H9 (cell line): ENCODE measurements at regions not wholly inside any gene's neighbourhood (a gene's known extent, or its start where the extent isn't known, plus 50 kb on each side); places are given as distances from the start of the nearest gene placed in this dataset.

Experiments used
- DNase-seq: peaks from one replicate; pipeline ENCODE4 v3.0.0-alpha.2; 2017
- H2AFZ ChIP-seq: one replicate; pipeline ENCODE4 v1.6.1; 2013; ENCODE audit warnings: mild to moderate bottlenecking, low read length, control low read depth, moderate library complexity
- H2AK5ac ChIP-seq: 2 replicates; pipeline ENCODE4 v1.6.1; 2013; ENCODE audit warnings: low read length, control low read depth, mixed read lengths; ENCODE audit not compliant: insufficient read length
- H2BK120ac ChIP-seq: one replicate; pipeline ENCODE4 v1.6.1; 2013; ENCODE audit warnings: low read depth, mild to moderate bottlenecking, low read length, control low read depth, inconsistent platforms; ENCODE audit not compliant: poor library complexity, severe bottlenecking
- H2BK12ac ChIP-seq: 2 replicates; pipeline ENCODE4 v1.6.1; 2013; ENCODE audit warnings: low read length, control low read depth, mixed read lengths, low read depth; ENCODE audit not compliant: insufficient read length
- H2BK15ac ChIP-seq: 2 replicates; pipeline ENCODE4 v1.6.1; 2013; ENCODE audit warnings: low read depth, low read length, control low read depth
- H2BK20ac ChIP-seq: one replicate; pipeline ENCODE4 v1.6.1; 2013; ENCODE audit warnings: low read depth, mild to moderate bottlenecking, low read length, control low read depth, inconsistent platforms; ENCODE audit not compliant: poor library complexity, severe bottlenecking
- H2BK5ac ChIP-seq: 2 replicates; pipeline ENCODE4 v1.6.1; 2013; ENCODE audit warnings: low read length, control low read depth, mixed read lengths; ENCODE audit not compliant: insufficient read length
- H3K14ac ChIP-seq: 2 replicates; pipeline ENCODE4 v1.6.1; 2013; ENCODE audit warnings: low read length, control low read depth; ENCODE audit not compliant: insufficient read depth
- H3K18ac ChIP-seq: 2 replicates; pipeline ENCODE4 v1.6.1; 2013; ENCODE audit warnings: low read depth, mild to moderate bottlenecking, mixed read lengths, low read length, control low read depth; ENCODE audit not compliant: insufficient read length
- H3K23ac ChIP-seq: 2 replicates; pipeline ENCODE4 v1.6.1; 2013; ENCODE audit warnings: low read length, control low read depth, mixed read lengths, low read depth; ENCODE audit not compliant: insufficient read length
- H3K23me2 ChIP-seq: 2 replicates; pipeline ENCODE4 v1.6.1; 2013; ENCODE audit warnings: low read depth, mild to moderate bottlenecking, mixed read lengths, low read length, control low read depth; ENCODE audit not compliant: insufficient read length, poor library complexity, severe bottlenecking
- H3K27ac ChIP-seq: 2 replicates; pipeline ENCODE4 v1.5.1; 2013; ENCODE audit warnings: low read length, control low read depth, mixed read lengths, low read depth; ENCODE audit not compliant: insufficient read length
- H3K27me3 ChIP-seq: 2 replicates; pipeline ENCODE4 v1.6.1; 2013; ENCODE audit warnings: low read length, control low read depth, inconsistent platforms; ENCODE audit not compliant: insufficient read depth
- H3K4ac ChIP-seq: 2 replicates; pipeline ENCODE4 v1.6.1; 2013; ENCODE audit warnings: low read depth, mild to moderate bottlenecking, control low read depth, inconsistent platforms, low read length, moderate library complexity
- H3K4me1 ChIP-seq: 2 replicates; pipeline ENCODE4 v1.6.1; 2013; ENCODE audit warnings: low read length, control low read depth, inconsistent platforms; ENCODE audit not compliant: insufficient read depth
- H3K4me2 ChIP-seq: 2 replicates; pipeline ENCODE4 v1.6.1; 2013; ENCODE audit warnings: low read length, control low read depth, mixed read lengths; ENCODE audit not compliant: insufficient read length, insufficient read depth
- H3K56ac ChIP-seq: 2 replicates; pipeline ENCODE4 v1.6.1; 2013; ENCODE audit warnings: low read depth, mild to moderate bottlenecking, mixed read lengths, low read length, control low read depth; ENCODE audit not compliant: insufficient read length
- H3K79me1 ChIP-seq: 2 replicates; pipeline ENCODE4 v1.6.1; 2013; ENCODE audit warnings: low read depth, mild to moderate bottlenecking, moderate library complexity, low read length, control low read depth, inconsistent platforms; ENCODE audit not compliant: insufficient read depth, poor library complexity, severe bottlenecking
- H3K79me2 ChIP-seq: 2 replicates; pipeline ENCODE4 v1.6.1; 2013; ENCODE audit warnings: low read length, control low read depth, inconsistent platforms; ENCODE audit not compliant: insufficient read depth
- H3K9ac ChIP-seq: 2 replicates; pipeline ENCODE4 v1.6.1; 2013; ENCODE audit warnings: low read length, control low read depth, mixed read lengths; ENCODE audit not compliant: insufficient read length; ENCODE audit errors: extremely low read depth
- H3K9me3 ChIP-seq: one replicate; pipeline ENCODE4 v1.6.1; 2013; ENCODE audit warnings: low read depth, low read length, inconsistent platforms; ENCODE audit not compliant: control insufficient read depth
- H3T11ph ChIP-seq: one replicate; pipeline ENCODE4 v1.6.1; 2013; ENCODE audit warnings: mild to moderate bottlenecking, low read length, control low read depth, inconsistent platforms
- H4K20me1 ChIP-seq: one replicate; pipeline ENCODE4 v1.6.1; 2013; ENCODE audit not compliant: control insufficient read depth, insufficient read length, insufficient read depth
- H4K5ac ChIP-seq: 2 replicates; pipeline ENCODE4 v1.6.1; 2013; ENCODE audit warnings: low read depth, mild to moderate bottlenecking, mixed read lengths, low read length, control low read depth; ENCODE audit not compliant: insufficient read length
- H4K8ac ChIP-seq: replicated peaks from 2 replicates; pipeline ENCODE4 v1.6.1; 2013; ENCODE audit warnings: low read length, control low read depth, mixed read lengths, low read depth; ENCODE audit not compliant: insufficient read length
- H4K91ac ChIP-seq: 2 replicates; pipeline ENCODE4 v1.6.1; 2013; ENCODE audit warnings: low read depth, mild to moderate bottlenecking, moderate library complexity, mixed read lengths, low read length, control low read depth; ENCODE audit not compliant: insufficient read length
- H3K27ac Mint-ChIP-seq, 3 experiments: 2 replicates in 2 of 3; 3 replicates in 1 of 3; pipeline ENCODE4 v1.8.0; 2020 to 2021; ENCODE audit warnings: mixed read lengths in 3 of 3, mild to moderate bottlenecking in 1 of 3, moderate library complexity in 1 of 3
- H3K27me3 Mint-ChIP-seq: 2 replicates; pipeline ENCODE4 v1.8.0; 2021; ENCODE audit warnings: low read depth, mild to moderate bottlenecking, moderate library complexity, mixed read lengths
- H3K36me3 Mint-ChIP-seq, 3 experiments: 2 replicates in 2 of 3; 3 replicates in 1 of 3; pipeline ENCODE4 v1.8.0; 2020 to 2021; ENCODE audit warnings: low read depth in 3 of 3, mixed read lengths in 3 of 3; ENCODE audit not compliant: insufficient read depth in 1 of 3
- H3K4me1 Mint-ChIP-seq, 2 experiments: 2 replicates each; pipeline ENCODE4 v1.8.0; 2020; ENCODE audit warnings: mixed read lengths in 2 of 2
- H3K4me3 Mint-ChIP-seq, 2 experiments: 2 replicates in 1 of 2; 3 replicates in 1 of 2; pipeline ENCODE4 v1.8.0; 2020 to 2021; ENCODE audit warnings: mild to moderate bottlenecking in 2 of 2, mixed read lengths in 2 of 2, moderate library complexity in 1 of 2
- H3K9me3 Mint-ChIP-seq, 2 experiments: 2 replicates in 1 of 2; 3 replicates in 1 of 2; pipeline ENCODE4 v1.8.0; 2020; ENCODE audit warnings: mild to moderate bottlenecking in 2 of 2, mixed read lengths in 2 of 2, moderate library complexity in 1 of 2
- whole genome bisulfite sequencing: extraction: QIAGEN DNeasy Blood & Tissue Kit; methylation state at CpG from one replicate; pipeline ENCODE4 v1.1.7; 2013; ENCODE audit warnings: missing lambda C conversion rate, low lambda C conversion rate, mixed read lengths; ENCODE audit not compliant: insufficient read length; ENCODE audit errors: extremely low coverage; 5-methylcytosine and 5-hydroxymethylcytosine counted together
- TF ChIP-seq, protein P1 (sequence below): fragments of 200-600 bp; sonication (generic); conservative IDR thresholded peaks from 3 replicates; pipeline ENCODE4 v1.8.0; 2021; ENCODE audit warnings: antibody characterized with exemption, mild to moderate bottlenecking

DNA sequence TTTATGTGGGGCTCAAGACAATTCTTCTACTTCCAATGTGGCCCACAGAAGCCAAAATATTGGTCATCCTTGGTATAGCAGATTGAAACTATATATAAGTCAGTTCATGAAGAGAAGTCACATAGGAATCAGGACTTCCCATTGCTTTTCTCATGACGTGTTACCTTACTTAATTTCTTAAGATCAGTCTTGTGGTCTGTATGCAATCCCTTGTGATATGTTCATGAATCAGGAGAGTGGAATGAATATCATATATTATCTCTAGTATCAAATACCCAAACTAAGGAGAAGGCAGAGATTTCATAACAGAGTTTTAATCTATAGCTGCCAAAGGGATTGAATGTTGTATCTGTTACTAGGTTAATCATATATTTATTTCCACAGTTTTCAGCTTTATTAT, 1390.4 kb downstream of the SUCLG1 start:
- peaks cover 0 to 10% of the 10 kb centered on the region in 2 experiments; a peak in 3 of 4 replicates for H3K4me1 Mint-ChIP-seq
- no CpG with 5 or more reads among the region's 1 CpG for WGBS
- Histone ChIP-seq H2BK12ac (no peak overlapping the region), H4K91ac (no peak overlapping the region), H3K9ac (no peak overlapping the region), H3K4me2 (no peak overlapping the region), H3K27ac (no peak overlapping the region), H2BK120ac (no peak overlapping the region), H3K4me1 (no peaks in the 10 kb centered on the region), H3K56ac (no peak overlapping the region), H2BK5ac (no peak overlapping the region), H3K23me2 (no peaks in the 10 kb centered on the region), H3T11ph (no peak overlapping the region), H3K79me2 (no peaks in the 10 kb centered on the region), H3K79me1 (no peaks in the 10 kb centered on the region), H3K14ac (no peak overlapping the region), H3K18ac (no peak overlapping the region), H3K4ac (no peak overlapping the region), H2BK15ac (no peak overlapping the region), H2BK20ac (no peak overlapping the region), H3K9me3 (no peaks in the 10 kb centered on the region), H3K27me3 (no peaks in the 10 kb centered on the region), H4K8ac (no peak overlapping the region), H4K5ac (no peak overlapping the region), H4K20me1 (no peaks in the 10 kb centered on the region), H2AFZ (no peak overlapping the region), H2AK5ac (no peak overlapping the region), H3K23ac (no peak overlapping the region)
- H3K4me3 Mint-ChIP-seq = no peak overlapping the region
- no peak overlapping the region for H3K27ac Mint-ChIP-seq
- peaks cover 7% of the 10 kb centered on the region; the same call in 1 of the 2 replicates for H3K27me3 Mint-ChIP-seq
- TF ChIP-seq, protein P1, sequence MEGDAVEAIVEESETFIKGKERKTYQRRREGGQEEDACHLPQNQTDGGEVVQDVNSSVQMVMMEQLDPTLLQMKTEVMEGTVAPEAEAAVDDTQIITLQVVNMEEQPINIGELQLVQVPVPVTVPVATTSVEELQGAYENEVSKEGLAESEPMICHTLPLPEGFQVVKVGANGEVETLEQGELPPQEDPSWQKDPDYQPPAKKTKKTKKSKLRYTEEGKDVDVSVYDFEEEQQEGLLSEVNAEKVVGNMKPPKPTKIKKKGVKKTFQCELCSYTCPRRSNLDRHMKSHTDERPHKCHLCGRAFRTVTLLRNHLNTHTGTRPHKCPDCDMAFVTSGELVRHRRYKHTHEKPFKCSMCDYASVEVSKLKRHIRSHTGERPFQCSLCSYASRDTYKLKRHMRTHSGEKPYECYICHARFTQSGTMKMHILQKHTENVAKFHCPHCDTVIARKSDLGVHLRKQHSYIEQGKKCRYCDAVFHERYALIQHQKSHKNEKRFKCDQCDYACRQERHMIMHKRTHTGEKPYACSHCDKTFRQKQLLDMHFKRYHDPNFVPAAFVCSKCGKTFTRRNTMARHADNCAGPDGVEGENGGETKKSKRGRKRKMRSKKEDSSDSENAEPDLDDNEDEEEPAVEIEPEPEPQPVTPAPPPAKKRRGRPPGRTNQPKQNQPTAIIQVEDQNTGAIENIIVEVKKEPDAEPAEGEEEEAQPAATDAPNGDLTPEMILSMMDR = no peak
- H3K36me3 Mint-ChIP-seq = no peaks in the 10 kb centered on the region
- H3K9me3 Mint-ChIP-seq = no peaks in the 10 kb centered on the region
- DNase-seq = no peak
